Common myeloid progenitor, CD34-positive (primary cell): ENCODE measurements at regions not wholly inside any gene's neighbourhood (a gene's known extent, or its start where the extent isn't known, plus 50 kb on each side); places are given as distances from the start of the nearest gene placed in this dataset.

Experiments used
- CTCF ChIA-PET: fragments of 350-600 bp; sonication (Branson Sonifier 250); formaldehyde crosslinking; loops from one replicate; lab custom pipeline; 2021; ENCODE audit warnings: antibody characterized with exemption; lab: Charles Lee
- POLR2A ChIA-PET: fragments of 350-600 bp; sonication (Branson Sonifier 250); formaldehyde crosslinking; loops from one replicate; lab custom pipeline; 2021; ENCODE audit warnings: antibody characterized with exemption; lab: Charles Lee
- DNase-seq, 3 donors: peaks; one replicate each; pipeline versions ENCODE4 v3.0.0 to v3.0.0-alpha.2; 2013
- H3K27ac ChIP-seq, 2 experiments: 1 replicate in 1 of 2; 2 replicates in 1 of 2; pipeline ENCODE4 v1.7.0; 2013; ENCODE audit warnings: inconsistent platforms in 2 of 2, low read length in 2 of 2, mild to moderate bottlenecking in 2 of 2, low read depth in 1 of 2, moderate library complexity in 1 of 2; ENCODE audit not compliant: severe bottlenecking in 2 of 2, insufficient read depth in 1 of 2, poor library complexity in 1 of 2
- H3K27me3 ChIP-seq, 5 experiments: replicated peaks in 2 of 5; 1 replicate in 3 of 5; 2 replicates in 2 of 5; pipeline versions ENCODE4 v1.6.1 to v1.7.0; 2013; ENCODE audit warnings: low read length in 4 of 5, mild to moderate bottlenecking in 2 of 5, moderate library complexity in 2 of 5, inconsistent platforms in 1 of 5; ENCODE audit not compliant: insufficient read depth in 5 of 5, control insufficient read depth in 4 of 5
- H3K36me3 ChIP-seq, 4 experiments: 1 replicate in 2 of 4; 2 replicates in 2 of 4; pipeline versions ENCODE4 v1.6.1 to v1.7.0; 2013; ENCODE audit warnings: low read length in 3 of 4, control low read depth in 1 of 4, mild to moderate bottlenecking in 1 of 4; ENCODE audit not compliant: control insufficient read depth in 4 of 4, insufficient read depth in 4 of 4
- H3K4me1 ChIP-seq, 4 experiments: 1 replicate in 3 of 4; 2 replicates in 1 of 4; pipeline versions ENCODE4 v1.6.1 to v1.7.1; 2013; ENCODE audit warnings: low read length in 3 of 4, mild to moderate bottlenecking in 3 of 4, control low read depth in 1 of 4, inconsistent platforms in 1 of 4, moderate library complexity in 1 of 4; ENCODE audit not compliant: control insufficient read depth in 4 of 4, insufficient read depth in 4 of 4; ENCODE audit errors: control extremely low read depth in 1 of 4
- H3K4me3 ChIP-seq, 7 experiments: 1 replicate in 4 of 7; 2 replicates in 3 of 7; pipeline versions ENCODE4 v1.5.1 to v1.7.0; 2013; ENCODE audit warnings: mild to moderate bottlenecking in 7 of 7, low read length in 6 of 7, moderate library complexity in 6 of 7, inconsistent platforms in 2 of 7, low read depth in 2 of 7, control low read depth in 1 of 7; ENCODE audit not compliant: insufficient read depth in 4 of 7, control insufficient read depth in 1 of 7; ENCODE audit errors: extremely low read depth in 1 of 7
- H3K9me3 ChIP-seq, 5 experiments: 1 replicate in 4 of 5; 2 replicates in 1 of 5; pipeline versions ENCODE4 v1.6.1 to v1.7.1; 2013; ENCODE audit warnings: low read length in 4 of 5, mild to moderate bottlenecking in 2 of 5, inconsistent platforms in 1 of 5, low read depth in 1 of 5, moderate library complexity in 1 of 5; ENCODE audit not compliant: control insufficient read depth in 4 of 5, insufficient read depth in 2 of 5; ENCODE audit errors: control extremely low read depth in 1 of 5
- WGBS: methylation state at CpG from one replicate; pipeline ENCODE4 v1.1.5; 2013; ENCODE audit not compliant: insufficient coverage; 5-methylcytosine and 5-hydroxymethylcytosine counted together

DNA sequence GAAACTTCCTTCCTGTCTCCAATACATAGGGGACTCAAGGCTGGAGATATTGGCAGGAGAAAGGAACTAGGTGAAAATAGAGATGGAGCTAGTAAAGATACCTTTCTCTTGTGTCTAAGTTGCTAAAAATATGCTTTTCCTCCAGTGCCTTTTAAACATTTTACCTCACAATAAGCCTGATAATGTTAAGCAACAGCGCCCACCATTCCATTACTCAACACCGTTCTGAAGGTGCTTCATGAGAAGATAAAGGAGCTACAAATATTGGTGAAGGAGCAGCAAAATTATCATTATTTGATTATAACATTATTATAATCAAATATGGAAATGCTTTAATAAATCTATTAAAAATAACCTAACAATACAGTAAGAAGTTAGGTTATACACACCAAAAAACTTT lies 83.6 kb upstream of the BARX2 start:
- Histone ChIP-seq H3K36me3 (no peaks in the 10 kb centered on the region), H3K27ac (no peak overlapping the region), H3K9me3 (no peaks in the 10 kb centered on the region), H3K4me1 (no peaks in the 10 kb centered on the region), H3K4me3 (no peak overlapping the region), H3K27me3 (peaks cover 0 to 8% (median 0%) of the 10 kb centered on the region in 5 experiments)
- no CpG with 5 or more reads among the region's 2 CpGs for WGBS
- ChIA-PET CTCF (no interaction called here), POLR2A (no interaction called here)
- DNase-seq = no peak

DNA sequence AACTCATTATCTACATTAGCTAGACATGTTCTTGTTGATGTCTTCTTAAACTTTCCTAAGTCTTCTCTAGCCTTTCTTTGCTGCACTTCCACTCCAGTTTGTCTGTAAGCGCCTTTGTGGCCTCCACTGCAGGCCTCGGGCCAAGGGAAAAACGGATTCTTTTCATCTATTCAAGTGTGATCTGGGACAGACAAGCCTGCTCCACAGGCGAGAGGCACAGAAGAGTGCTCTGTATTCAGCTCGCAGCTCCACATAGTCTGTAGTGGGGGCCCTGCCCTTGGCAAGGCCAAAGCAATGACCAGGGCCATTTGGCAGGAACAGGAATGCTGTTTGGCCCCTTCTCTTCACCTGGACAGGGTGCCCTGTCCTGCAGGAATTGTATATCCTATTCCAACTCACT lies 84.1 kb upstream of the BARX2 start:
- Histone ChIP-seq H3K27ac (no peak overlapping the region), H3K4me3 (no peak overlapping the region), H3K27me3 (peaks cover 0 to 8% (median 0%) of the 10 kb centered on the region in 5 experiments), H3K36me3 (no peaks in the 10 kb centered on the region), H3K4me1 (no peaks in the 10 kb centered on the region), H3K9me3 (no peaks in the 10 kb centered on the region)
- DNase-seq = no peak
- 98% methylated on average over 5 of the region's 5 CpGs for WGBS
- CTCF ChIA-PET = no interaction called here
- POLR2A ChIA-PET = no interaction called here

- ChIA-PET CTCF (no interaction called here), POLR2A (no interaction called here)
- H3K9me3 ChIP-seq = no peaks in the 10 kb centered on the region
- WGBS = 87% methylated on average over 6 of the region's 7 CpGs
- H3K27me3 ChIP-seq = peaks cover 0 to 8% (median 0%) of the 10 kb centered on the region in 5 experiments
- no peak for DNase-seq
- H3K27ac ChIP-seq = no peak overlapping the region
- H3K36me3 ChIP-seq = no peaks in the 10 kb centered on the region
- no peaks in the 10 kb centered on the region for H3K4me1 ChIP-seq
- no peak overlapping the region for H3K4me3 ChIP-seq
These were observed 84.7 kb upstream of the BARX2 start for GRCh38 chr11:129290966-129291365.

- no peak for DNase-seq
- Histone ChIP-seq H3K27ac (no peak overlapping the region), H3K36me3 (no peaks in the 10 kb centered on the region), H3K9me3 (no peaks in the 10 kb centered on the region), H3K4me1 (no peaks in the 10 kb centered on the region), H3K27me3 (peaks cover 0 to 8% (median 0%) of the 10 kb centered on the region in 5 experiments), H3K4me3 (no peak overlapping the region)
- WGBS = 96% methylated on average over 11 of the region's 13 CpGs
- ChIA-PET POLR2A (no interaction called here), CTCF (no interaction called here)
These were observed 86.2 kb upstream of the BARX2 start for GRCh38 chr11:129289350-129290040.

DNA sequence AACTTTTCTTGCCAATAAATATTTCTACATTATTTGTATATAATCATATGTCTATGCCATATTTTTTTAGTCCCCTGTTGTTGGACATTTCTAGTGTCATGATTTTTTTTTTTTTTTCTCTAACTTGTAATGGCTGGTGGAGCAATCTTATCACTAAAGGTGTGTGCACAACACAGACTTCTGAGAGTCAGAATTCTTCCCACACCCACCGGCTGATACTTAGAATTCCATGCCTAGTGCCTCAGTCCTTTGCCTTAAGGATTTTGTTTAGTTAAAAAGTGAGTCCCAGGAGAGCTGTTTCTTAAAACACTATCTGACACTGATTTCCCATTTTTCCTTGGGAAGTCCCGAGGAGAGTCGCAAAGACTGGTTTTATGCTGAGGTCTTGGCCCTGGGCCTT lies 87.7 kb upstream of the BARX2 start:
- Histone ChIP-seq H3K27ac (no peak overlapping the region), H3K27me3 (peaks cover 0 to 5% (median 0%) of the 10 kb centered on the region in 5 experiments), H3K36me3 (no peaks in the 10 kb centered on the region), H3K4me3 (no peak overlapping the region), H3K4me1 (no peaks in the 10 kb centered on the region), H3K9me3 (no peaks in the 10 kb centered on the region)
- DNase-seq = no peak
- POLR2A ChIA-PET = no interaction called here
- WGBS = 97% methylated on average over 3 of the region's 3 CpGs
- CTCF ChIA-PET = no interaction called here

DNA sequence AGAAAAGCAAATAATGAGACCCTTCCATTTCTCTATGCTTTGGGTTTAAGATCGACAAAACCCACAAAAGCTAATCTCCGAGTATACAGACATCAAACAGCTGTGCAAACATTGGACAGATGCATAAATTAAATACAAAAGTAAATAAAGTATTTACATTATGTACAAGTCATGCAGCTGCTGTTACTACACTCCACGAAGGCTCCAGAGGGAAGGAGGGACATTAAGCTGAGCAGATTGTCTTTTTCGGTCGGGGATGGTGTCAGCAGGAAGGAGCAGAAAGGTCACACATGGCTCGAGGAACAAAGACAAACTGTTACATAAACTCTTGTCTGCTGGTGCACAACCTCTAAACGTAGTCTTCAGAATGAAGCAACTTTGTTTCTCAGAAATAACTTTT lies 88.8 kb upstream of the BARX2 start:
- Histone ChIP-seq H3K4me1 (no peaks in the 10 kb centered on the region), H3K27me3 (peaks cover 0 to 5% (median 0%) of the 10 kb centered on the region in 5 experiments), H3K4me3 (no peak overlapping the region), H3K27ac (no peak overlapping the region), H3K36me3 (no peaks in the 10 kb centered on the region), H3K9me3 (no peaks in the 10 kb centered on the region)
- ChIA-PET CTCF (no interaction called here), POLR2A (no interaction called here)
- no peak for DNase-seq
- WGBS = 98% methylated on average over 3 of the region's 7 CpGs

- ChIA-PET POLR2A (no interaction called here), CTCF (no interaction called here)
- Histone ChIP-seq H3K36me3 (no peaks in the 10 kb centered on the region), H3K27me3 (peaks cover 0 to 5% (median 0%) of the 10 kb centered on the region in 5 experiments), H3K27ac (no peak overlapping the region), H3K4me3 (no peak overlapping the region), H3K9me3 (no peaks in the 10 kb centered on the region), H3K4me1 (peaks cover 0 to 6% (median 3%) of the 10 kb centered on the region in 4 experiments)
- no peak for DNase-seq
- WGBS = 100% methylated on average over 1 of the region's 1 CpG
These were observed 90.3 kb upstream of the BARX2 start for GRCh38 chr11:129285402-129285786.
